Left ventricle myocardium inferior (tissue), 1 donor: ENCODE measurements at regions not wholly inside any gene's neighbourhood (a gene's known extent, or its start where the extent isn't known, plus 50 kb on each side); places are given as distances from the start of the nearest gene placed in this dataset.

Experiments
- DNase-seq: peaks from one replicate; pipeline ENCODE4 v3.0.0-alpha.2; 2020
- H3K27ac ChIP-seq: fragments of 200-600 bp; replicated peaks from 2 replicates; pipeline ENCODE4 v1.8.0; 2021
- H3K27me3 ChIP-seq: fragments of 200-600 bp; 2 replicates; pipeline ENCODE4 v1.8.0; 2021; ENCODE audit warnings: low read depth
- H3K36me3 ChIP-seq: fragments of 200-600 bp; 2 replicates; pipeline ENCODE4 v1.8.0; 2021
- H3K4me1 ChIP-seq: fragments of 200-600 bp; 2 replicates; pipeline ENCODE4 v1.8.0; 2021
- H3K4me3 ChIP-seq: fragments of 200-600 bp; 2 replicates; pipeline ENCODE4 v1.8.0; 2021; ENCODE audit warnings: mild to moderate bottlenecking, moderate library complexity
- H3K9me3 ChIP-seq: fragments of 200-600 bp; replicated peaks from 2 replicates; pipeline ENCODE4 v1.8.0; 2021
- CTCF ChIP-seq: fragments of 200-600 bp; IDR thresholded peaks from 2 replicates; pipeline ENCODE4 v1.8.0; 2021; ENCODE audit warnings: antibody characterized with exemption, mild to moderate bottlenecking, borderline replicate concordance
- intact Hi-C: fragments of 100-400 bp; cut with micrococcal nuclease; formaldehyde crosslinking; loops from one replicate; pipeline ENCODE4 v1.11.0; 2022
- donor health status: DM: no; HTN: yes; CAD: no; lungs with severe emphysema.

GRCh38 chr7:23909426-23909825 lies 199.4 kb downstream of the STK31 start:
- no peak for TF ChIP-seq CTCF
- Histone ChIP-seq H3K4me1 (no peaks in the 10 kb centered on the region), H3K27ac (no peak overlapping the region), H3K9me3 (no peaks in the 10 kb centered on the region), H3K36me3 (no peaks in the 10 kb centered on the region), H3K4me3 (no peak overlapping the region), H3K27me3 (no peaks in the 10 kb centered on the region)
- no peak for DNase-seq
- intact Hi-C loops: no loop called here

- H3K27ac ChIP-seq: no peak overlapping the region
- no peak overlapping the region for H3K4me3 ChIP-seq
- TF ChIP-seq CTCF: no peak
- no peak for DNase-seq
- H3K27me3 ChIP-seq: no peaks in the 10 kb centered on the region
- no peaks in the 10 kb centered on the region for H3K9me3 ChIP-seq
- H3K36me3 ChIP-seq: no peaks in the 10 kb centered on the region
- intact Hi-C loops: no loop called here
- H3K4me1 ChIP-seq: no peaks in the 10 kb centered on the region
Measured at GRCh38 chr7:23912065-23912464, 202.0 kb downstream of the STK31 start.

GRCh38 chr7:23913016-23913415 lies 203.0 kb downstream of the STK31 start:
- Histone ChIP-seq H3K9me3 (no peaks in the 10 kb centered on the region), H3K27ac (no peak overlapping the region), H3K4me3 (no peak overlapping the region), H3K36me3 (no peaks in the 10 kb centered on the region), H3K4me1 (no peaks in the 10 kb centered on the region), H3K27me3 (no peaks in the 10 kb centered on the region)
- DNase-seq: no peak
- intact Hi-C loops: no loop called here
- TF ChIP-seq CTCF: no peak

- Histone ChIP-seq H3K36me3 (no peaks in the 10 kb centered on the region), H3K9me3 (no peaks in the 10 kb centered on the region), H3K4me1 (no peaks in the 10 kb centered on the region), H3K27ac (no peak overlapping the region), H3K27me3 (no peaks in the 10 kb centered on the region), H3K4me3 (no peak overlapping the region)
- intact Hi-C loops: no loop called here
- no peak for DNase-seq
- no peak for TF ChIP-seq CTCF
Measured at GRCh38 chr7:23915236-23915635, 205.2 kb downstream of the STK31 start.

GRCh38 chr7:23918286-23918685 lies 208.3 kb downstream of the STK31 start:
- intact Hi-C loops: no loop called here
- no peak overlapping the region for H3K4me3 ChIP-seq
- no peaks in the 10 kb centered on the region for H3K36me3 ChIP-seq
- no peaks in the 10 kb centered on the region for H3K9me3 ChIP-seq
- no peaks in the 10 kb centered on the region for H3K27me3 ChIP-seq
- H3K4me1 ChIP-seq: no peaks in the 10 kb centered on the region
- no peak for DNase-seq
- no peak for TF ChIP-seq CTCF
- no peak overlapping the region for H3K27ac ChIP-seq

GRCh38 chr7:23918856-23919255 lies 208.8 kb downstream of the STK31 start:
- Histone ChIP-seq H3K27me3 (no peaks in the 10 kb centered on the region), H3K36me3 (no peaks in the 10 kb centered on the region), H3K4me1 (no peaks in the 10 kb centered on the region), H3K27ac (no peak overlapping the region), H3K4me3 (no peak overlapping the region), H3K9me3 (no peaks in the 10 kb centered on the region)
- DNase-seq: no peak
- TF ChIP-seq CTCF: no peak
- intact Hi-C loops: no loop called here
